PC-3 (cell line): ENCODE measurements at regions not wholly inside any gene's neighbourhood (a gene's known extent, or its start where the extent isn't known, plus 50 kb on each side); places are given as distances from the start of the nearest gene placed in this dataset.

Experiments
- EZH2 ChIP-seq: fragments of 300-600 bp; sonication (generic); IDR thresholded peaks from one replicate; pipeline ENCODE4 v1.6.1; 2017; ENCODE audit warnings: antibody characterized with exemption, mild to moderate bottlenecking, low read length; ENCODE audit not compliant: unreplicated experiment
- TF ChIP-seq, protein P1 (sequence below): fragments of 300-600 bp; sonication (generic); conservative IDR thresholded peaks from 2 replicates; pipeline ENCODE4 v1.5.1; 2017; ENCODE audit warnings: antibody characterized with exemption, low read depth, mild to moderate bottlenecking, low read length

DNA sequence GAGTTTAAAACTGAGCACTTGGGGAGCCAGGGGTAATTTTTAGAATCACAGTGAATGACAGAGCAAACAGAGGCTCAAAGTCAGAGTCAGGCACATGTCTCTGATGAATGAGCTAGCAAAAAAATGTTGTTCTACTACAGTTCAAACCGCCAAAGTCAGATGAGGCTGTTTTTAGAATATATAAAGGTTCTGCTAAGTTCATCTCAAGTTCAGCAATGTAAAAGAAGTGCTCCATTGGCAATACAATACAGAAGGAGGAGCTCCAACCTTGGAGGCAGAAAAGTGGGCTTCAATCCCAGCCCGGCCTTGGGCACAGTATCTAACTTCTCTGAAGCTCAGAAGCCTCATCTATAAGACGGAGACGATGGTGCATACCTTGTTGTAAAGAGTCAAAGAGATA is 70.1 kb upstream of the IPO5 start:
- TF ChIP-seq, protein P1, sequence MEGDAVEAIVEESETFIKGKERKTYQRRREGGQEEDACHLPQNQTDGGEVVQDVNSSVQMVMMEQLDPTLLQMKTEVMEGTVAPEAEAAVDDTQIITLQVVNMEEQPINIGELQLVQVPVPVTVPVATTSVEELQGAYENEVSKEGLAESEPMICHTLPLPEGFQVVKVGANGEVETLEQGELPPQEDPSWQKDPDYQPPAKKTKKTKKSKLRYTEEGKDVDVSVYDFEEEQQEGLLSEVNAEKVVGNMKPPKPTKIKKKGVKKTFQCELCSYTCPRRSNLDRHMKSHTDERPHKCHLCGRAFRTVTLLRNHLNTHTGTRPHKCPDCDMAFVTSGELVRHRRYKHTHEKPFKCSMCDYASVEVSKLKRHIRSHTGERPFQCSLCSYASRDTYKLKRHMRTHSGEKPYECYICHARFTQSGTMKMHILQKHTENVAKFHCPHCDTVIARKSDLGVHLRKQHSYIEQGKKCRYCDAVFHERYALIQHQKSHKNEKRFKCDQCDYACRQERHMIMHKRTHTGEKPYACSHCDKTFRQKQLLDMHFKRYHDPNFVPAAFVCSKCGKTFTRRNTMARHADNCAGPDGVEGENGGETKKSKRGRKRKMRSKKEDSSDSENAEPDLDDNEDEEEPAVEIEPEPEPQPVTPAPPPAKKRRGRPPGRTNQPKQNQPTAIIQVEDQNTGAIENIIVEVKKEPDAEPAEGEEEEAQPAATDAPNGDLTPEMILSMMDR: no peak
- no peak for TF ChIP-seq EZH2
